Spleen (tissue), 11 donors: ENCODE measurements at regions not wholly inside any gene's neighbourhood (a gene's known extent, or its start where the extent isn't known, plus 50 kb on each side); places are given as distances from the start of the nearest gene placed in this dataset.

Experiments used
- DNase-seq: peaks from one replicate; pipeline ENCODE4 v3.0.0-alpha.2; 2020
- H3K27ac ChIP-seq, 8 donors: fragments of 200-600 bp; sonication (generic) in 7 of 8; 1 replicate in 4 of 8; 2 replicates in 4 of 8; pipeline versions ENCODE4 v1.5.0 to v1.8.0; 2016 to 2021; ENCODE audit warnings: inconsistent platforms in 4 of 8, mild to moderate bottlenecking in 4 of 8, moderate library complexity in 1 of 8
- H3K27me3 ChIP-seq, 7 donors: fragments of 200-600 bp; sonication (generic) in 6 of 7; replicated peaks in 1 of 7; 1 replicate in 4 of 7; 2 replicates in 3 of 7; pipeline versions ENCODE4 v1.5.0 to v1.8.0; 2016 to 2021; ENCODE audit warnings: inconsistent platforms in 3 of 7, mild to moderate bottlenecking in 1 of 7
- H3K36me3 ChIP-seq, 6 donors: fragments of 200-600 bp; sonication (generic) in 5 of 6; 1 replicate in 4 of 6; 2 replicates in 2 of 6; pipeline versions ENCODE4 v1.5.0 to v1.8.0; 2016 to 2021; ENCODE audit warnings: inconsistent platforms in 2 of 6
- H3K4me1 ChIP-seq, 6 donors: fragments of 200-600 bp; sonication (generic) in 5 of 6; 1 replicate in 3 of 6; 2 replicates in 3 of 6; pipeline versions ENCODE4 v1.5.0 to v1.8.0; 2016 to 2021; ENCODE audit warnings: inconsistent platforms in 3 of 6
- H3K4me3 ChIP-seq, 8 donors: fragments of 200-600 bp; sonication (generic) in 7 of 8; 1 replicate in 4 of 8; 2 replicates in 4 of 8; pipeline versions ENCODE4 v1.5.0 to v1.8.0; 2016 to 2021; ENCODE audit warnings: inconsistent platforms in 4 of 8, mild to moderate bottlenecking in 4 of 8, moderate library complexity in 2 of 8
- H3K9me3 ChIP-seq, 8 donors: fragments of 200-600 bp; sonication (generic) in 7 of 8; 1 replicate in 4 of 8; 2 replicates in 4 of 8; pipeline versions ENCODE4 v1.5.0 to v1.8.0; 2016 to 2021; ENCODE audit warnings: inconsistent platforms in 4 of 8
- CTCF ChIP-seq, 11 experiments: fragments of 200-600 bp in 7 of 11; fragments of 450-650 bp in 4 of 11; sonication (generic) in 4 of 11; IDR thresholded peaks in 8 of 11; conservative IDR thresholded peaks in 3 of 11; 1 replicate in 7 of 11; 2 replicates in 4 of 11; pipeline versions ENCODE4 v1.4.0 to v1.8.0; 2016 to 2021; ENCODE audit warnings: antibody characterized with exemption in 11 of 11, inconsistent platforms in 4 of 11, mild to moderate bottlenecking in 1 of 11
- POLR2A ChIP-seq, 3 donors: fragments of 450-650 bp; IDR thresholded peaks; one replicate each; pipeline ENCODE4 v1.5.1; 2017; ENCODE audit warnings: antibody characterized with exemption in 3 of 3, mild to moderate bottlenecking in 1 of 3
- POLR2AphosphoS5 ChIP-seq, 3 donors: sonication (generic); formaldehyde crosslinking; IDR thresholded peaks; one replicate each; pipeline ENCODE4 v1.5.1; 2017; ENCODE audit warnings: antibody characterized with exemption in 3 of 3
- WGBS, 5 donors: extraction: QIAGEN DNeasy Blood & Tissue Kit in 3 of 5; methylation state at CpG; one replicate each; pipeline versions ENCODE4 v1.1.5 to v1.1.7; 2013 to 2018; 5-methylcytosine and 5-hydroxymethylcytosine counted together
- intact Hi-C: fragments of 100-400 bp; cut with DNase I; formaldehyde crosslinking; loops from one replicate; pipeline ENCODE4 v1.15.0; 2023; ENCODE audit warnings: low total_unique reads
- donor health status: healthy with polysubstance abuse.
- donor health status: DM: no; HTN: no; CAD: no; lungs with moderate emphysema.
- donor health status: DM: no; HTN: no; CAD: no.
- donor health status: Bipolar disorder and iron deficiency.
- donor health status: healthy.
- donor health status: DM: no; HTN: no; CAD: no.
- donor health status: DM: yes; HTN: yes; CAD: no.

GRCh38 chr1:95578462-95578861 lies 344.5 kb downstream of the RWDD3 start:
- TF ChIP-seq CTCF (IDR thresholded peaks at IDR 0.05 in 8 of 11, conservative IDR thresholded peaks at IDR 0.05 in 3 of 11) (no peak), POLR2AphosphoS5 (IDR thresholded peaks at IDR 0.05) (no peak), POLR2A (IDR thresholded peaks at IDR 0.05) (no peak)
- no peak overlapping the region for H3K27ac ChIP-seq
- 58 to 74% (median 72%) methylated on average over 3 of the region's 3 CpGs for WGBS, 5 donors
- no peak for DNase-seq
- no peaks in the 10 kb centered on the region for H3K27me3 ChIP-seq
- no peaks in the 10 kb centered on the region for H3K4me1 ChIP-seq
- intact Hi-C loops = no loop called here
- H3K4me3 ChIP-seq = no peak overlapping the region
- peaks cover 0 to 4% (median 0%) of the 10 kb centered on the region in 8 donors for H3K9me3 ChIP-seq
- H3K36me3 ChIP-seq = no peaks in the 10 kb centered on the region

GRCh38 chr1:95582191-95582590 lies 348.2 kb downstream of the RWDD3 start:
- H3K27ac ChIP-seq = no peak overlapping the region
- H3K27me3 ChIP-seq = no peaks in the 10 kb centered on the region
- DNase-seq = no peak
- H3K36me3 ChIP-seq = no peaks in the 10 kb centered on the region
- no peaks in the 10 kb centered on the region for H3K4me1 ChIP-seq
- 83 to 94% (median 88%) methylated on average over 1 of the region's 1 CpG for WGBS, 5 donors
- no peaks in the 10 kb centered on the region for H3K9me3 ChIP-seq
- no peak overlapping the region for H3K4me3 ChIP-seq
- intact Hi-C loops = no loop called here
- no peak for TF ChIP-seq POLR2A (IDR thresholded peaks at IDR 0.05)
- TF ChIP-seq POLR2AphosphoS5 (IDR thresholded peaks at IDR 0.05) = no peak
- no peak for TF ChIP-seq CTCF (IDR thresholded peaks at IDR 0.05 in 8 of 11, conservative IDR thresholded peaks at IDR 0.05 in 3 of 11)

- TF ChIP-seq POLR2AphosphoS5 (IDR thresholded peaks at IDR 0.05) (no peak), POLR2A (IDR thresholded peaks at IDR 0.05) (no peak), CTCF (IDR thresholded peaks at IDR 0.05 in 8 of 11, conservative IDR thresholded peaks at IDR 0.05 in 3 of 11) (no peak)
- H3K9me3 ChIP-seq = no peaks in the 10 kb centered on the region
- H3K4me1 ChIP-seq = no peaks in the 10 kb centered on the region
- no peak overlapping the region for H3K27ac ChIP-seq
- 54 to 77% (median 67%) methylated on average over 4 of the region's 4 CpGs for WGBS, 5 donors
- H3K4me3 ChIP-seq = no peak overlapping the region
- H3K27me3 ChIP-seq = no peaks in the 10 kb centered on the region
- DNase-seq = no peak
- intact Hi-C loops = no loop called here
- H3K36me3 ChIP-seq = no peaks in the 10 kb centered on the region
These were observed 348.7 kb downstream of the RWDD3 start for GRCh38 chr1:95582746-95583145.

- Histone ChIP-seq H3K9me3 (peaks cover 0 to 8% (median 4%) of the 10 kb centered on the region in 8 donors), H3K27me3 (no peaks in the 10 kb centered on the region), H3K27ac (no peak overlapping the region), H3K36me3 (no peaks in the 10 kb centered on the region), H3K4me3 (no peak overlapping the region), H3K4me1 (no peaks in the 10 kb centered on the region)
- intact Hi-C loops = no loop called here
- no peak for TF ChIP-seq POLR2A (IDR thresholded peaks at IDR 0.05)
- no peak for TF ChIP-seq POLR2AphosphoS5 (IDR thresholded peaks at IDR 0.05)
- TF ChIP-seq CTCF (IDR thresholded peaks at IDR 0.05 in 8 of 11, conservative IDR thresholded peaks at IDR 0.05 in 3 of 11) = no peak
- 48 to 79% (median 59%) methylated on average over 4 of the region's 4 CpGs for WGBS, 5 donors
- no peak for DNase-seq
These were observed 349.7 kb downstream of the RWDD3 start for GRCh38 chr1:95583661-95584210.
